Neural progenitor cell (in vitro differentiated cells): ENCODE measurements at regions not wholly inside any gene's neighbourhood (a gene's known extent, or its start where the extent isn't known, plus 50 kb on each side); places are given as distances from the start of the nearest gene placed in this dataset.
"Not testable (repeated sequence)": the region's sequence is repeated elsewhere in the genome, so short reads cannot be mapped to it uniquely, and the experiment has no call there.

ENCODE experiments used
- DNase-seq: peaks from one replicate; pipeline ENCODE4 v3.0.0-alpha.2; 2016; ENCODE audit warnings: low spot score
- H2AFZ ChIP-seq: fragments of 200-600 bp; sonication (generic); replicated peaks from 2 replicates; pipeline ENCODE4 v1.6.1; 2016; ENCODE audit warnings: antibody characterized with exemption
- H3F3A ChIP-seq: fragments of 200-600 bp; sonication (generic); 2 replicates; pipeline ENCODE4 v1.6.1; 2016; ENCODE audit warnings: antibody characterized with exemption, low read depth
- H3K27ac ChIP-seq: fragments of 200-600 bp; sonication (generic); 2 replicates; pipeline ENCODE4 v1.5.1; 2016; ENCODE audit warnings: mild to moderate bottlenecking
- H3K27me3 ChIP-seq: fragments of 200-600 bp; sonication (generic); 2 replicates; pipeline ENCODE4 v1.6.1; 2016; ENCODE audit warnings: mild to moderate bottlenecking, moderate library complexity
- H3K36me3 ChIP-seq: fragments of 200-600 bp; sonication (generic); 2 replicates; pipeline ENCODE4 v1.5.1; 2016
- H3K4me1 ChIP-seq: fragments of 200-600 bp; sonication (generic); 2 replicates; pipeline ENCODE4 v1.6.1; 2016; ENCODE audit warnings: mixed run types
- H3K4me2 ChIP-seq: fragments of 200-600 bp; sonication (generic); 2 replicates; pipeline ENCODE4 v1.6.1; 2016
- H3K4me3 ChIP-seq: fragments of 200-600 bp; sonication (generic); 2 replicates; pipeline ENCODE4 v1.5.1; 2016
- H3K79me2 ChIP-seq: fragments of 200-600 bp; sonication (generic); 2 replicates; pipeline ENCODE4 v1.6.1; 2016; ENCODE audit warnings: low read depth
- H3K9ac ChIP-seq: fragments of 200-600 bp; sonication (generic); 2 replicates; pipeline ENCODE4 v1.6.1; 2016
- H3K9me3 ChIP-seq: fragments of 200-600 bp; sonication (generic); 2 replicates; pipeline ENCODE4 v1.5.1; 2016; ENCODE audit warnings: low read depth
- H4K20me1 ChIP-seq: fragments of 200-600 bp; sonication (generic); 2 replicates; pipeline ENCODE4 v1.6.1; 2016; ENCODE audit warnings: low read depth
- H3K27ac Mint-ChIP-seq: 3 replicates; pipeline ENCODE4 v1.8.0; 2021; ENCODE audit warnings: mixed read lengths
- H3K27me3 Mint-ChIP-seq: 2 replicates; pipeline ENCODE4 v1.8.0; 2022; ENCODE audit warnings: low read depth, mild to moderate bottlenecking, inconsistent platforms, moderate library complexity, mixed read lengths; ENCODE audit not compliant: insufficient read depth
- H3K36me3 Mint-ChIP-seq: 3 replicates; pipeline ENCODE4 v1.8.0; 2021; ENCODE audit warnings: mixed read lengths
- H3K4me1 Mint-ChIP-seq: 3 replicates; pipeline ENCODE4 v1.8.0; 2021; ENCODE audit warnings: mixed read lengths
- H3K4me3 Mint-ChIP-seq: 3 replicates; pipeline ENCODE4 v1.8.0; 2021; ENCODE audit warnings: mild to moderate bottlenecking, moderate library complexity, mixed read lengths
- H3K9me3 Mint-ChIP-seq: 3 replicates; pipeline ENCODE4 v1.8.0; 2020; ENCODE audit warnings: mixed read lengths
- CTCF ChIP-seq: fragments of 200-600 bp; sonication (generic); IDR thresholded peaks from 2 replicates; pipeline ENCODE4 v1.5.1; 2017; ENCODE audit warnings: antibody characterized with exemption, mild to moderate bottlenecking
- EZH2 ChIP-seq: fragments of 200-600 bp; sonication (generic); IDR thresholded peaks from 2 replicates; pipeline ENCODE4 v1.6.1; 2017; ENCODE audit warnings: antibody characterized with exemption, mild to moderate bottlenecking, moderate library complexity
- EZH2phosphoT487 ChIP-seq: fragments of 200-600 bp; sonication (generic); IDR thresholded peaks from 2 replicates; pipeline ENCODE4 v1.6.1; 2017; ENCODE audit warnings: antibody characterized with exemption

- Histone ChIP-seq H3K27ac (no peak overlapping the region), H2AFZ (no peak overlapping the region), H3K9ac (no peak overlapping the region), H3K4me2 (no peak overlapping the region), H3K27me3 (no peaks in the 10 kb centered on the region), H3K9me3 (no peaks in the 10 kb centered on the region), H3K79me2 (no peaks in the 10 kb centered on the region), H3K4me3 (no peak overlapping the region), H3F3A (no peaks in the 10 kb centered on the region), H3K4me1 (peaks cover 3% of the 10 kb centered on the region), H3K36me3 (no peaks in the 10 kb centered on the region), H4K20me1 (no peaks in the 10 kb centered on the region)
- Mint-ChIP-seq H3K4me1 (peaks cover 36% of the 10 kb centered on the region), H3K9me3 (peaks cover 3% of the 10 kb centered on the region), H3K27me3 (peaks cover 13% of the 10 kb centered on the region), H3K27ac (no peak overlapping the region), H3K36me3 (no peaks in the 10 kb centered on the region), H3K4me3 (no peak overlapping the region)
- TF ChIP-seq EZH2phosphoT487, result no peak
- TF ChIP-seq CTCF, result no peak
- no peak for TF ChIP-seq EZH2
- DNase-seq, result no peak
These were observed 224.3 kb downstream of the ERMARD start for GRCh38 chr6:169975701-169976100.

- Histone ChIP-seq H3K27me3 (no peaks in the 10 kb centered on the region), H3K4me1 (no peaks in the 10 kb centered on the region), H4K20me1 (no peaks in the 10 kb centered on the region), H2AFZ (no peak overlapping the region), H3F3A (no peaks in the 10 kb centered on the region), H3K4me3 (no peak overlapping the region), H3K79me2 (no peaks in the 10 kb centered on the region), H3K9me3 (no peaks in the 10 kb centered on the region), H3K36me3 (no peaks in the 10 kb centered on the region), H3K9ac (no peak overlapping the region), H3K4me2 (no peak overlapping the region), H3K27ac (no peak overlapping the region)
- DNase-seq, result no peak
- Mint-ChIP-seq H3K36me3 (no peaks in the 10 kb centered on the region), H3K27me3 (peaks cover 13% of the 10 kb centered on the region), H3K4me1 (peaks cover 32% of the 10 kb centered on the region), H3K27ac (no peak overlapping the region), H3K9me3 (peaks cover 3% of the 10 kb centered on the region), H3K4me3 (no peak overlapping the region)
- TF ChIP-seq CTCF (no peak), EZH2 (no peak), EZH2phosphoT487 (no peak)
These were observed 223.9 kb downstream of the ERMARD start for GRCh38 chr6:169975286-169975685.

- Histone ChIP-seq H4K20me1 (no peaks in the 10 kb centered on the region), H3F3A (no peaks in the 10 kb centered on the region), H3K4me2 (no peak overlapping the region), H3K27ac (no peak overlapping the region), H3K79me2 (no peaks in the 10 kb centered on the region), H3K4me1 (no peaks in the 10 kb centered on the region), H3K36me3 (no peaks in the 10 kb centered on the region), H3K9ac (no peak overlapping the region), H3K4me3 (no peak overlapping the region), H2AFZ (no peak overlapping the region), H3K27me3 (no peaks in the 10 kb centered on the region), H3K9me3 (no peaks in the 10 kb centered on the region)
- no peak for DNase-seq
- TF ChIP-seq EZH2, result no peak
- no peak for TF ChIP-seq EZH2phosphoT487
- TF ChIP-seq CTCF, result no peak
- Mint-ChIP-seq H3K36me3 (no peaks in the 10 kb centered on the region), H3K4me1 (peaks cover 26% of the 10 kb centered on the region), H3K9me3 (peaks cover 3% of the 10 kb centered on the region), H3K27ac (peak overlapping the region; percentile 42), H3K4me3 (no peak overlapping the region), H3K27me3 (peaks cover 10% of the 10 kb centered on the region)
These were observed 223.2 kb downstream of the ERMARD start for GRCh38 chr6:169974663-169975062.

- not testable (repeated sequence) for DNase-seq, H3K4me3 ChIP-seq, H3K9me3 Mint-ChIP-seq, H3K4me3 Mint-ChIP-seq, H2AFZ ChIP-seq, H3K27ac ChIP-seq, H3K36me3 Mint-ChIP-seq, H3K27me3 ChIP-seq, H3K4me1 ChIP-seq, H3K9me3 ChIP-seq, H3K27ac Mint-ChIP-seq, H3K79me2 ChIP-seq, H3K9ac ChIP-seq, H3F3A ChIP-seq, H3K4me2 ChIP-seq, H3K36me3 ChIP-seq, H4K20me1 ChIP-seq
- peaks cover 10% of the 10 kb centered on the region for H3K27me3 Mint-ChIP-seq
- H3K4me1 Mint-ChIP-seq, result peaks cover 21% of the 10 kb centered on the region
These were observed 222.4 kb downstream of the ERMARD start for GRCh38 chr6:169973588-169974467.
